PC-3 (cell line): ENCODE measurements at regions not wholly inside any gene's neighbourhood (a gene's known extent, or its start where the extent isn't known, plus 50 kb on each side); places are given as distances from the start of the nearest gene placed in this dataset.
"Not testable (repeated sequence)": the region's sequence is repeated elsewhere in the genome, so short reads cannot be mapped to it uniquely, and the experiment has no call there.

ENCODE experiments used
- CTCF ChIP-seq: fragments of 300-600 bp; sonication (generic); conservative IDR thresholded peaks from 2 replicates; pipeline ENCODE4 v1.5.1; 2017; ENCODE audit warnings: antibody characterized with exemption, low read depth, mild to moderate bottlenecking, low read length
- EZH2phosphoT487 ChIP-seq: fragments of 300-600 bp; sonication (generic); IDR thresholded peaks from 2 replicates; pipeline ENCODE4 v1.6.1; 2018; ENCODE audit warnings: mild to moderate bottlenecking, antibody characterized with exemption, low read length, borderline replicate concordance

- TF ChIP-seq CTCF, EZH2phosphoT487: not testable (repeated sequence)
Observed at GRCh38 chr15:22222596-22222995, 142.3 kb downstream of the OR4M2 start.
